BJ (cell line): ENCODE measurements at regions not wholly inside any gene's neighbourhood (a gene's known extent, or its start where the extent isn't known, plus 50 kb on each side); places are given as distances from the start of the nearest gene placed in this dataset.

Source experiments
- CTCF ChIA-PET: fragments of 350-600 bp; formaldehyde crosslinking; extraction: SDS; loops from one replicate; lab custom pipeline; 2021; ENCODE audit warnings: antibody characterized with exemption, inconsistent platforms; lab: Yijun Ruan, JAX
- POLR2A ChIA-PET: fragments of 300-600 bp; sonication (Branson Sonifier 250); formaldehyde crosslinking; extraction: SDS; loops from one replicate; lab custom pipeline; 2021; ENCODE audit warnings: antibody characterized with exemption; lab: Charles Lee
- DNase-seq: peaks from one replicate; pipeline ENCODE4 v3.0.0-alpha.2; 2011; ENCODE audit warnings: low read depth
- H3K27me3 ChIP-seq: 2 replicates; pipeline ENCODE4 v1.6.0; 2011; ENCODE audit warnings: low read length; ENCODE audit not compliant: control insufficient read depth, insufficient read depth
- H3K36me3 ChIP-seq: 2 replicates; pipeline ENCODE4 v1.5.1; 2011; ENCODE audit warnings: low read length; ENCODE audit not compliant: control insufficient read depth, insufficient read depth
- H3K4me3 ChIP-seq: 2 replicates; pipeline ENCODE4 v1.5.1; 2011; ENCODE audit warnings: low read depth, mild to moderate bottlenecking, control low read depth, low read length
- TF ChIP-seq, protein P1 (sequence below): IDR thresholded peaks from 2 replicates; pipeline ENCODE4 v1.5.1; 2011; ENCODE audit warnings: low read depth, mild to moderate bottlenecking, control low read depth, inconsistent platforms, low read length, moderate library complexity; ENCODE audit not compliant: insufficient read depth

DNA sequence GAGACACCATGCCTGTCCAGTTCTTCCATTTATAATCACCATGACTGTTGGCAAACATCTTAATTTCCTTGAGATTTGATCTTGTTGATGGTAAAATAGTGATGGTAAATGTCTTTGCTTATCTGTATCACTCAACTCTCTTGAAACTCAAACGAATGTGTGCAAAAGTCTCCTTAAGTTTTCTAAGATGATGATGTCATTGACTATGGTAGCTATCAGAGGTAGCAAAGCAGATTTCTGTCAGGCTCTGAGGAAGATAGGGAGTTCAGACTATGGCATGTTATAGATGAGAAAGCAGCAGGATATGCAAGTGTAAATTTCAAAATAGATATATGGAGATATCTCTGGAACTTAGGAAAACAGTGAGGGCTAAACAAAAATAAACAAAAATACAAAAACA is 121.0 kb upstream of the GJE1 start:
- no peak for DNase-seq
- Histone ChIP-seq H3K36me3 (no peaks in the 10 kb centered on the region), H3K27me3 (no peaks in the 10 kb centered on the region), H3K4me3 (no peak overlapping the region)
- TF ChIP-seq, protein P1, sequence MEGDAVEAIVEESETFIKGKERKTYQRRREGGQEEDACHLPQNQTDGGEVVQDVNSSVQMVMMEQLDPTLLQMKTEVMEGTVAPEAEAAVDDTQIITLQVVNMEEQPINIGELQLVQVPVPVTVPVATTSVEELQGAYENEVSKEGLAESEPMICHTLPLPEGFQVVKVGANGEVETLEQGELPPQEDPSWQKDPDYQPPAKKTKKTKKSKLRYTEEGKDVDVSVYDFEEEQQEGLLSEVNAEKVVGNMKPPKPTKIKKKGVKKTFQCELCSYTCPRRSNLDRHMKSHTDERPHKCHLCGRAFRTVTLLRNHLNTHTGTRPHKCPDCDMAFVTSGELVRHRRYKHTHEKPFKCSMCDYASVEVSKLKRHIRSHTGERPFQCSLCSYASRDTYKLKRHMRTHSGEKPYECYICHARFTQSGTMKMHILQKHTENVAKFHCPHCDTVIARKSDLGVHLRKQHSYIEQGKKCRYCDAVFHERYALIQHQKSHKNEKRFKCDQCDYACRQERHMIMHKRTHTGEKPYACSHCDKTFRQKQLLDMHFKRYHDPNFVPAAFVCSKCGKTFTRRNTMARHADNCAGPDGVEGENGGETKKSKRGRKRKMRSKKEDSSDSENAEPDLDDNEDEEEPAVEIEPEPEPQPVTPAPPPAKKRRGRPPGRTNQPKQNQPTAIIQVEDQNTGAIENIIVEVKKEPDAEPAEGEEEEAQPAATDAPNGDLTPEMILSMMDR = no peak
- POLR2A ChIA-PET = no interaction called here
- CTCF ChIA-PET = interaction anchor here (3.2 kb wide), 1 partner anchor 22 kb away, joined by 9 read pairs; no protein-coding TSS in a partner anchor

DNA sequence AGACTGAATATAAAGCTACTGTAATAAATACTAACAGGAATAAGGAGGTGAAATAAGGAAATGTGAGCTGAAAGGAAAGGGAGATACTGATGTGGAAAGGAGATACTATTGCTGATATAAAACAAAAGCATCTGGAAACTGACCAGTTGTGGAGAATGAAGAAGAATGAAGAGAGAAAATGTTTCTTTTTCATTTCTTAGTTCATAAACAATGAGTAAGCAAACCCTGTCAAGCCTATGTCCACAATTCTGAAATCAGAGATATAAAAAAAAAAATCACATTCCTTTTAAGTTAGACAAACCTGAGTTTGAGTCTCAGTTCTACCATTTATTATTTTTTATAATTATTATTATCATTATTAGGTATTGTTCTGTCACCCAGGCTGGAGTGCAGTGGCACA is 121.6 kb upstream of the GJE1 start:
- no peaks in the 10 kb centered on the region for H3K36me3 ChIP-seq
- POLR2A ChIA-PET = no interaction called here
- no peaks in the 10 kb centered on the region for H3K27me3 ChIP-seq
- CTCF ChIA-PET = interaction anchor here (3.2 kb wide), 1 partner anchor 22 kb away, joined by 9 read pairs; no protein-coding TSS in a partner anchor
- DNase-seq = no peak
- TF ChIP-seq, protein P1 = no peak
- H3K4me3 ChIP-seq = no peak overlapping the region

DNA sequence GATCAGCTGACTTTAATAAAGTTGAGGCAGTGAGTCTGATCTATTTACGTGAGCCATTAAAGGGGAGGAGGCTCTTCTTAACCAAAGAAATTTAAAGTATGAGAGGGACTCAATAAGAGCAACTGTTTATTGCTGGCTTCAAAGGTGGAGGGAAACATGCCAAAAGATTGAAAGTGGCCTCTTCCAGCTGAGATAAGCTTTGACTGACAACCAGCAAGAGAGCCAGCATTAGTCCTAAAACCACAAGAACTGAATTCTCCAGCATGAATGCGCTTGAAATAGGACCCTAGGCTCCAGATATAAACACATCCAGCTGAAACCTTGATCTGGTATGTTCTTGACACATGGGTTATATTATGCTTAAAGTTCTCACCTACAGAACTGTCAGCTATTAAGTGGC is 123.1 kb upstream of the GJE1 start:
- DNase-seq = peak; percentile 46
- Histone ChIP-seq H3K36me3 (no peaks in the 10 kb centered on the region), H3K27me3 (no peaks in the 10 kb centered on the region), H3K4me3 (no peak overlapping the region)
- ChIA-PET CTCF (interaction anchor here (0.7 to 1.2 kb wide), 2 partner anchors 20 to 73 kb away, joined by 3 read pairs; no protein-coding TSS in a partner anchor), POLR2A (interaction anchor here (0.6 kb wide), 1 partner anchor 12 kb away, joined by 3 read pairs; no protein-coding TSS in a partner anchor)
- TF ChIP-seq, protein P1 = no peak

DNA sequence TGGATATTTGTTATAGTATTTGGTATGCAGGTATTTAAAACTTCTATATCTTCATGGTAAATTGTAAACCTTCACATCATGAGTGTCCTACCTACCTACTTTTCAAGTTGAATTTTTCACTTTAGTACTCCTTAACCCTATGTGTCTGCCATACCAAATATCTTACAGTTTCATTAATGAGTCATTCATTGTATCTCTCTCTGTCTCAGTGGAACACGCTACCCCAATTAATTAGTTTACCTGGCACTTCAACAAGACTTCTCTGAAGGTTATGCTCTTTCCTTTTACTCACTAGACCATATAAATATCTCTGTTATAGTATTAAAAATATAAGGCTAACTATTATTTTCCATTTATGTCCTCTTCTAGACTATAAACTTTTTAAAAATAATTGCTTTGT is 123.9 kb upstream of the GJE1 start:
- ChIA-PET CTCF (interaction anchor here (0.7 to 1.2 kb wide), 2 partner anchors 20 to 72 kb away, joined by 3 read pairs; no protein-coding TSS in a partner anchor), POLR2A (no interaction called here)
- TF ChIP-seq, protein P1 = no peak
- H3K36me3 ChIP-seq = no peaks in the 10 kb centered on the region
- no peak for DNase-seq
- no peaks in the 10 kb centered on the region for H3K27me3 ChIP-seq
- H3K4me3 ChIP-seq = no peak overlapping the region

DNA sequence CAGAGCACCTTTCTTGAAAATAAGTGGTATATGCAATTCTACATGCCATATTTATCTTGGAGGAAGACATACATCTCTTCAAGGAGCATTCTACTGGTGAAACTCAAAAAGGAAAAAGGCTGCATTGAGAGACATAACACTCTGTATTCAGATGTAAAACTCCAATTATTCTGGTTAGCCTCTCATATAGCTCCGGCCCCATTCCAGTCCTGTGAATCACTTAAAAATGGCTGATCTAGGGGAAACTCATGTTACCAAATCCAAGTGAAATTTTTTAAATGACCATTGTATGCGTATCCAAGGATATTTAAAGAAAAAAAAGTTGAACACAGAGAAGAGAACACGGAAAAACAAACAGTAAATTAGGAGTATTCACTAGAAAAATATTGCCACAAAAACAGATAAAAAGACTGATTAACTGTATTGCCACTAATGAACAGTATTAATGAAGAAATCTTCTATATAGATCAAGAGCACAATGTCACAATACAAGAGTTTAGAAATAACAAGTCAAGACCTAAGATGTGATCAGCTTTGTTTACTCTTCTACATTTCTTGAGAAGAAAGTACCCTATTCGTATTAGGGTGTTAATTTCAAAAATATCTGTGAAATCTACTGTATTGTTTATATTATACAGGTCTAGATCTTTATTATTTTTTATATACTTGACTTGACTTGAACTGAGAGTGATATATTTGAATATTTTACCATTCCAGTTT is 124.5 kb upstream of the GJE1 start:
- Histone ChIP-seq H3K27me3 (no peaks in the 10 kb centered on the region), H3K4me3 (no peak overlapping the region), H3K36me3 (no peaks in the 10 kb centered on the region)
- no peak for DNase-seq
- ChIA-PET POLR2A (no interaction called here), CTCF (no interaction called here)
- TF ChIP-seq, protein P1 = no peak
